ENCODE measurements at regions not wholly inside any gene's neighbourhood (a gene's known extent, or its start where the extent isn't known, plus 50 kb on each side); places are given as distances from the start of the nearest gene placed in this dataset.

DNA sequence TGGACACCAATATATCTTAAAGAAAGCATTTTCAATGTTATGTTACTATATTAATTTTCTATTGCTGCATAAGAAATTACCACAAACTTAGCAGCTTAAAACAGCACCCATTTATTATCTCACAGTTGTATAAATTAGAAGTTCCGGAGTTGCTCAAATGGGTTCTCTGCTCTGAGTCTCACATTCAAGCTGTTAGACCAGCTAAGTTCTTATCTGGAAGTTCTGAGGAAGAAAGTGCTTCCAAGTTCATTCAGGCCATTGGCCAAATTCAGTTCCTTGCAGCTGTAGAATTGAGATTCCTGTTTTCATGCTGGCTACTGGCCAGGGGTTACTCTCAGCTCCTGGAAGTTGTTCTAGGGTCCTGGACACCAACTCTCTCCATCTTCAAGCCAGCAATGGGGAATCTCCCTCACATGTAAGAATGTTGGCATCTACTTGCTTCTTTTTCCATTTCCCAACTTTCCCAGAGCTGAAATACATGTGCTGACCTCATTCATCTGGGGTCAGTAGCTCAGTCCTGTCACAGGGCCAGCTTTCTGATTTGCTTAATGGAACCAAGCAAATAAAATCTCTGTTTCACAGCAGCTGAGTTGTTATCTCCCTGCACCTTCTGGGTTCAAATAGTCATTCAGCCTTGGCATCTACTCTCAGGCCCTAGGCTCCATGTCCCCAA is 99.6 kb upstream of the INTU start:
- DNase-seq (ENCODE audit: low spot score): no peak

GRCh38 chr4:127534041-127534825 is 98.5 kb upstream of the INTU start:
- no peak for DNase-seq (ENCODE audit: low spot score)

- no peak for DNase-seq (ENCODE audit: low spot score)
Measured at GRCh38 chr4:127538016-127538415, 94.7 kb upstream of the INTU start.

DNA sequence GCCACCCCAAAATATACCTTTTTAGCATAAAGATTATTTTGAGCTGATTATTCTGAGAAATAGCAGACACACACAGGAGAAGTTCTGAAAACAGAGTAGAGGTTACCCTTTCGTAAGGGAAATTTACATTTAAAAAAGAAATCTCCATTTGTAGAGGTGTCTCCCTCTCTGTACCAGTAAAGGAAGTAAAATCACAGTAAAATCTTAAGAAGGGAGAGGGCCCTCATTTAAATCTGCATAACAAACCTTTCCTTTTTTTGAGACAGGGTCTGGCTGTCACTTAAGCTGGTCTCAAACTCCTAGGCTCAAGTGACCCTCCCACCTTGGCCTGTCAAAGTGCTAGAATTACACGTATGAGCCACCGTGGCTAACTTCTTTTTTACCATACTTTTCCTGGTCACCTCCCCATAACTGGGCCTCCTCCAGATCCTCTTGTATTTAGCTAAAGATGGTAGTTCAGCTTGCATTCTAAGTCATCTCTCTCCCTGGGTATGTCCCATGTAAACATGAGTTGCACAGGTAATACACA is 92.2 kb upstream of the INTU start:
- DNase-seq (ENCODE audit: low spot score): no peak

- no peak for DNase-seq (ENCODE audit: low spot score)
Measured at GRCh38 chr4:127545271-127545670, 87.5 kb upstream of the INTU start.

- DNase-seq (ENCODE audit: low spot score): no peak
Measured at GRCh38 chr4:127548990-127549925, 83.5 kb upstream of the INTU start.

DNA sequence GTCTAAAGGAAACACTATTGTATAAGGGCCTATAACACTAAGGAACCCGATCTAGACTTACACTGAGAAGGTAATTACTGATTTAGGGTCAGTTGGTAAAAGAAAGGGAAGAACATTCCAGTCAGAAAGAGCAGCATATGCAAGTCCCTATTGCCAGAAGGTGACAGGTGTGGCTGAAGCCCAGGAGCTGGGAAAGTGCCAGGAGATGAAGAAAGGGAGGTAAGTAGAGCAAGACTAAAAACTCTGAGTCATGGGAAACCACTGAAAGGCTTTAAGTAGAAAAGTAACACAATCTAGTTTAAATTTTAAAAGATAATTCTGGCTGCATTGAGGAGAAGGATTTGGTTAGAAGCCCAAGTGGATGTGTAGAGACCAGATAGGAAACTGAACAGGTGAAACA is 77.7 kb upstream of the INTU start:
- DNase-seq (ENCODE audit: low spot score): no peak

DNA sequence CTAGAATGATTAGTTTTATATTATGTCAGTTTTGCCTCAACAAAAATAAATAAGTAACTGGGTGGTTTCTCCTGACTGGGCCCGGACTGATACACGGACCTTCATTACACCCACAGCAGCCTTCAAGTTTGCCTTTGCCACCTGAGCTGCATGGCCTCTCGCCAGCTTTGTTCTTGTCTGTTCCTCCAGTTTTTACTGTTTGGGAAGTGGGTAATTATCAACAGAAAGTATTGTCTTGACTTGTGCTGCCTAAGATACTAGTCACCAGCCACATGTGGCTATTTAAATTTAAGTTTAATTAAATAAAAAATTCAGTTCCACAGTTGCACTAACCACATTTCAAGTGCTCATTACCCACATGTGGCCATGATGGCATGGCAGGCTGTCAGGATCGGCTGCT is 74.7 kb upstream of the INTU start:
- no peak for DNase-seq (ENCODE audit: low spot score)

DNA sequence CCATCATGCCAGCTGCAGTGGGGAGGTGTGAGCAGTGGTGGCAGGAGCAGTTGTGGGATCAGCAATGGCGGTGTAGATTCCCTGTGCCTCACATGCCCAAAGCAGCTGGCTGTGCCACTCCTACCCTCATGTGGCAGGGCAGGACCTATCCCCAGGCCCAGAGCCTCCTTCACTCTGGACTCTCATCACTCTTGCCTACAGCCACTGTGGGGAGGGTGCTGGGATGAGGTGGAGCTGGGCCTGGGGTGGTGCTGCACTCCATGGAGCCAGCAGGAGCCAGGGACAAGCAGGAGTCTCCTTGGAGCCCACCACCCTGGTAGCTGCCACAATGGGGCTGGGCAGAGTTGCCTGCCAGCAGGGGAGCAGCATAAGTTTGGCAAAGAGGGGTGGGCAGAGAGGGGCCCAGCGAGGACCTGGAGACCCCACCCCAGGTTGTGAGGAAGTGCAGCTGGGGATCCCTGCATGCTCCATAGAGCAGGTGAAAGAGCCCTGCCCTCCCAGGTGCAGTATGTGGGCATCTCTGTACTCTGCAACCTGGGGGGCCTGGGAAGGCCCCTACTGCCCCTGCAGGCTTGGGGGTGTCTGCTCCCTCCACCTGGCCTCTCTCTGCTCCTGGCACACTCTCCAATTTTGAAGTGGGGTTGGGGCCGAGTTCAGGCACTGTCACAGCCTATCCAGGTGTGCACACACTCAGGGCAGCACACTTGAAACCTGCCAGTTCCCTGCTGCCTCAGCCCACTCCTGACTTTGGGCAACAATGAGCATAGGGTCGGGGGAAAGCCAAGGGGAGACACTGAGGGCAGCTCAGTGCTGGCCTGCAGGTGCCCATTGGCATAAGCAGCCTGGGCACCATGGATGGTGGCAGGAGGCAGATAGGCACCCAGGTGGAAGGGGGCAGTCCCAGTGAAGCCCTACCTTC is 74.0 kb upstream of the INTU start:
- no peak for DNase-seq (ENCODE audit: low spot score)

GRCh38 chr4:127559981-127560380 is 72.8 kb upstream of the INTU start:
- DNase-seq (ENCODE audit: low spot score): no peak

GRCh38 chr4:127560755-127561154 is 72.0 kb upstream of the INTU start:
- DNase-seq (ENCODE audit: low spot score): no peak

- DNase-seq (ENCODE audit: low spot score): no peak
Measured at GRCh38 chr4:127574643-127575042, 58.1 kb upstream of the INTU start.

GRCh38 chr4:127575888-127576287 is 56.9 kb upstream of the INTU start:
- DNase-seq (ENCODE audit: low spot score): no peak

DNA sequence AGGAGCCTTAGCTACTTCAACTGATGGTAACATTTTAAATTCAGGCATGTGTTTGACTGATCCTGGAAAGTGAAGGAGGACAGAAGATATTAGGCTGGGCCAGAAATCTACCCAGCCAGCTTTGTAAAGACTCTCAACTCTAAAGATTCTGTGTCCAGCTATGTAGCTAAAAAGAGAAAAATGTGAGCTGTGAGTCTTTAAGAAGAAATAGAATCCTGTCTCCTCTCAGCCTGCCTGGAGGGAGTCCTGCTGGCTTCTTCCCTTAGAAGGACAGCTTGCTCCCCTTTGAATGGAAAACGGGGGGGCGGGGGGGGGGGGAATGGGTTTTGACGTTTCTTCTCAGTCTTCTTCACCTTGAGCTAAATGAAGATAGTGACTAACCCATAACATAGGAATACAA is 54.3 kb upstream of the INTU start:
- DNase-seq (ENCODE audit: low spot score): no peak

- DNase-seq (ENCODE audit: low spot score): no peak
Measured at GRCh38 chr4:127578967-127579366, 53.8 kb upstream of the INTU start.

DNA sequence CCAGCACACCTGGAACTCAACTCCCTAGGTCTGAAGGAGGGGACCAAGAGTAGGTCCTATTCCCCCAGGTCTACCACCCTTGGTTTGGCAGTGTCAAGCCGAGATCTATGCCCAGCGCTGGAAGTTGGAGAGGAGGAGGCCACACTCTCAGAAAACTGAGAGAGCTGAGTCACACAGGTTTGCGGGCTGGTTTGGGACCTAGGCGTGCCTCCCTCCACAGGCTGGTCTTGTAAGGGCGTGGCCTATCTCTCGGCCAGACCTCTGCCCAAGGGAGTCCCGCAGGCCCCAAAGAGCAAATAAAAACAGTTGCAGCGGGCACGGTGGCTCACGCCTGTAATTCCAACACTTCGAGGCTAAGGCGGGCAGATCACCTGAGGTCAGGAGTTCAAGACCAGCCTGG is 52.9 kb upstream of the INTU start:
- no peak for DNase-seq (ENCODE audit: low spot score)

GRCh38 chr4:127580300-127580699 is 52.5 kb upstream of the INTU start:
- no peak for DNase-seq (ENCODE audit: low spot score)

DNA sequence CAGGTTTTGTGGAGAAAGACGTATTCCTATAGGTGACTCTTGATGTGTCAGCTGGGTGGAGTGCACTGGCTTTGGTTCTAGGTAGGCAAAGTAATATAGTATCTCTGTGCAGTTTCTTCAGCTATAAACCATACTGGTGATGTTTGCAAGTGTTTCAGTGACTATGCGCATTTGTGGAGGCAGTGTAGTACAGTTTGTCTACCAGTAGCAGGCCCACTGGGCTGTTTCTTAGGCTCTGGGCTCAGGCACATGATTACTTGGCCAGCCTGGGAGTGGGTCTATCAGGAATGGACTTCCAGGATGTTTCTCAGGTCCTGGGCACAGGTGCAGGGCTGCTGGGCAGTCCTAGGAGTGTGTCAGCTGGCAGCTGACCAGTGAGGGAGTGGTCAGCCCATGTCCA is 51.9 kb upstream of the INTU start:
- DNase-seq (ENCODE audit: low spot score): no peak

All from AG08395 (cell line).